ENCODE measurements at regions not wholly inside any gene's neighbourhood (a gene's known extent, or its start where the extent isn't known, plus 50 kb on each side); places are given as distances from the start of the nearest gene placed in this dataset.

DNA sequence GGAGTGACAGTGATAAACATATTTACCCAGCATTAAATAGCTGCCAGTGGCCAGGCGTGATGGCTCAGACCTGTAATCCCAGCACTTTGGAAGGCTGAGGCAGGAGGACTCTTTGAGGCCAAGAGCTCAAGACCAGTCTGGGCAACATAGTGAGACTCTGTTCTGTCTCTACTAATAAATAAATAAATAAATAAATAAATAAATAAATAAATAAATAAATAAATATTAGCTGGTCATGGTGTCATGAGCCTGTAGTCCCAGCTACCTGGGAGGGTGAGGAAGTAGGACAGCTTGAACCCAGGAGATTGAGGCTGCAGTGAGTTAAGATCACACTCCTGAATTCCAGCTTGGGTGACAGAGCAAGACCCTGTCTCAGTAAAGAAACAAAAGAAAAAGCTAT, 384.0 kb upstream of the ADARB2 start (continued):
- TF ChIP-seq, protein P1, sequence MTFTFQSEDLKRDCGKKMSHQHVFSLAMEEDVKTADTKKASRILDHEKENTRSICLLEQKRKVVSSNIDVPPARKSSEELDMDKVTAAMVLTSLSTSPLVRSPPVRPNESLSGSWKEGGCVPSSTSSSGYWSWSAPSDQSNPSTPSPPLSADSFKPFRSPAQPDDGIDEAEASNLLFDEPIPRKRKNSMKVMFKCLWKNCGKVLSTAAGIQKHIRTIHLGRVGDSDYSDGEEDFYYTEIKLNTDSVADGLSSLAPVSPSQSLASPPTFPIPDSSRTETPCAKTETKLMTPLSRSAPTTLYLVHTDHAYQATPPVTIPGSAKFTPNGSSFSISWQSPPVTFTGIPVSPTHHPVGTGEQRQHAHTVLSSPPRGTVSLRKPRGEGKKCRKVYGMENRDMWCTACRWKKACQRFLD (tag by site-specific recombination; IDR thresholded peaks at IDR 0.05) = no peak
- TF ChIP-seq, protein P2, sequence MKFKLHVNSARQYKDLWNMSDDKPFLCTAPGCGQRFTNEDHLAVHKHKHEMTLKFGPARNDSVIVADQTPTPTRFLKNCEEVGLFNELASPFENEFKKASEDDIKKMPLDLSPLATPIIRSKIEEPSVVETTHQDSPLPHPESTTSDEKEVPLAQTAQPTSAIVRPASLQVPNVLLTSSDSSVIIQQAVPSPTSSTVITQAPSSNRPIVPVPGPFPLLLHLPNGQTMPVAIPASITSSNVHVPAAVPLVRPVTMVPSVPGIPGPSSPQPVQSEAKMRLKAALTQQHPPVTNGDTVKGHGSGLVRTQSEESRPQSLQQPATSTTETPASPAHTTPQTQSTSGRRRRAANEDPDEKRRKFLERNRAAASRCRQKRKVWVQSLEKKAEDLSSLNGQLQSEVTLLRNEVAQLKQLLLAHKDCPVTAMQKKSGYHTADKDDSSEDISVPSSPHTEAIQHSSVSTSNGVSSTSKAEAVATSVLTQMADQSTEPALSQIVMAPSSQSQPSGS (tag by site-specific recombination; IDR thresholded peaks at IDR 0.05; ENCODE audit: low read depth) = no peak
- no peak for TF ChIP-seq TRIM28 (IDR thresholded peaks at IDR 0.05; ENCODE audit: borderline replicate concordance, low read length)
- no peak for TF ChIP-seq ZNF585B (tag by site-specific recombination; IDR thresholded peaks at IDR 0.05)
- 0 out of 2 replicates have a peak, but pooled peaks have one; percentile 30 for TF ChIP-seq ZXDB (tag by site-specific recombination; IDR thresholded peaks at IDR 0.05)
- no peak for TF ChIP-seq HOXD13 (CRISPR knock-in tag; IDR thresholded peaks at IDR 0.05; ENCODE audit: borderline replicate concordance)
- TF ChIP-seq ZNF621 (tag by site-specific recombination; IDR thresholded peaks at IDR 0.05) = no peak
- no peak for TF ChIP-seq ZNF549 (tag by site-specific recombination; IDR thresholded peaks at IDR 0.05)
- no peak for TF ChIP-seq ZNF292 (tag by site-specific recombination; IDR thresholded peaks at IDR 0.05; ENCODE audit: borderline replicate concordance, low read depth)
- TF ChIP-seq, protein P3, sequence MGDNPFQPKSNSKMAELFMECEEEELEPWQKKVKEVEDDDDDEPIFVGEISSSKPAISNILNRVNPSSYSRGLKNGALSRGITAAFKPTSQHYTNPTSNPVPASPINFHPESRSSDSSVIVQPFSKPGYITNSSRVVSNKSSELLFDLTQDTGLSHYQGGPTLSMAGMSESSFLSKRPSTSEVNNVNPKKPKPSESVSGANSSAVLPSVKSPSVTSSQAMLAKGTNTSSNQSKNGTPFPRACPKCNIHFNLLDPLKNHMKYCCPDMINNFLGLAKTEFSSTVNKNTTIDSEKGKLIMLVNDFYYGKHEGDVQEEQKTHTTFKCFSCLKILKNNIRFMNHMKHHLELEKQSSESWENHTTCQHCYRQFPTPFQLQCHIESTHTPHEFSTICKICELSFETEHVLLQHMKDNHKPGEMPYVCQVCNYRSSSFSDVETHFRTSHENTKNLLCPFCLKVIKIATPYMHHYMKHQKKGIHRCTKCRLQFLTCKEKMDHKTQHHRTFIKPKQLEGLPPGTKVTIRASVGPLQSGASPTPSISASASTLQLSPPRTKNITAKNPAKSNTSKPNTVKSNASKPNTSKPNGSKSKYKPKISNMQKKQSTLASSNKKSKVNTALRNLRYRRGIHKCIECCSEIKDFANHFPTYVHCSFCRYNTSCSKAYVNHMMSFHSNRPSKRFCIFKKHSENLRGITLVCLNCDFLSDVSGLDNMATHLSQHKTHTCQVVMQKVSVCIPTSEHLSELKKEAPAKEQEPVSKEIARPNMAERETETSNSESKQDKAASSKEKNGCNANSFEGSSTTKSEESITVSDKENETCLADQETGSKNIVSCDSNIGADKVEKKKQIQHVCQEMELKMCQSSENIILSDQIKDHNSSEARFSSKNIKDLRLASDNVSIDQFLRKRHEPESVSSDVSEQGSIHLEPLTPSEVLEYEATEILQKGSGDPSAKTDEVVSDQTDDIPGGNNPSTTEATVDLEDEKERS (tag by site-specific recombination; IDR thresholded peaks at IDR 0.05) = no peak
- TF ChIP-seq ZNF501 (tag by site-specific recombination; IDR thresholded peaks at IDR 0.05) = no peak
- TF ChIP-seq, protein P4, sequence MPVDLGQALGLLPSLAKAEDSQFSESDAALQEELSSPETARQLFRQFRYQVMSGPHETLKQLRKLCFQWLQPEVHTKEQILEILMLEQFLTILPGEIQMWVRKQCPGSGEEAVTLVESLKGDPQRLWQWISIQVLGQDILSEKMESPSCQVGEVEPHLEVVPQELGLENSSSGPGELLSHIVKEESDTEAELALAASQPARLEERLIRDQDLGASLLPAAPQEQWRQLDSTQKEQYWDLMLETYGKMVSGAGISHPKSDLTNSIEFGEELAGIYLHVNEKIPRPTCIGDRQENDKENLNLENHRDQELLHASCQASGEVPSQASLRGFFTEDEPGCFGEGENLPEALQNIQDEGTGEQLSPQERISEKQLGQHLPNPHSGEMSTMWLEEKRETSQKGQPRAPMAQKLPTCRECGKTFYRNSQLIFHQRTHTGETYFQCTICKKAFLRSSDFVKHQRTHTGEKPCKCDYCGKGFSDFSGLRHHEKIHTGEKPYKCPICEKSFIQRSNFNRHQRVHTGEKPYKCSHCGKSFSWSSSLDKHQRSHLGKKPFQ (tag by site-specific recombination; IDR thresholded peaks at IDR 0.05) = no peak
- no peak for TF ChIP-seq ZSCAN23 (tag by site-specific recombination; IDR thresholded peaks at IDR 0.05)
- no peak for TF ChIP-seq ZNF791 (tag by site-specific recombination; IDR thresholded peaks at IDR 0.05)
- TF ChIP-seq, protein P5, sequence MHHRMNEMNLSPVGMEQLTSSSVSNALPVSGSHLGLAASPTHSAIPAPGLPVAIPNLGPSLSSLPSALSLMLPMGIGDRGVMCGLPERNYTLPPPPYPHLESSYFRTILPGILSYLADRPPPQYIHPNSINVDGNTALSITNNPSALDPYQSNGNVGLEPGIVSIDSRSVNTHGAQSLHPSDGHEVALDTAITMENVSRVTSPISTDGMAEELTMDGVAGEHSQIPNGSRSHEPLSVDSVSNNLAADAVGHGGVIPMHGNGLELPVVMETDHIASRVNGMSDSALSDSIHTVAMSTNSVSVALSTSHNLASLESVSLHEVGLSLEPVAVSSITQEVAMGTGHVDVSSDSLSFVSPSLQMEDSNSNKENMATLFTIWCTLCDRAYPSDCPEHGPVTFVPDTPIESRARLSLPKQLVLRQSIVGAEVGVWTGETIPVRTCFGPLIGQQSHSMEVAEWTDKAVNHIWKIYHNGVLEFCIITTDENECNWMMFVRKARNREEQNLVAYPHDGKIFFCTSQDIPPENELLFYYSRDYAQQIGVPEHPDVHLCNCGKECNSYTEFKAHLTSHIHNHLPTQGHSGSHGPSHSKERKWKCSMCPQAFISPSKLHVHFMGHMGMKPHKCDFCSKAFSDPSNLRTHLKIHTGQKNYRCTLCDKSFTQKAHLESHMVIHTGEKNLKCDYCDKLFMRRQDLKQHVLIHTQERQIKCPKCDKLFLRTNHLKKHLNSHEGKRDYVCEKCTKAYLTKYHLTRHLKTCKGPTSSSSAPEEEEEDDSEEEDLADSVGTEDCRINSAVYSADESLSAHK (tag by site-specific recombination; IDR thresholded peaks at IDR 0.05) = no peak
- TF ChIP-seq ZNF623 (tag by site-specific recombination; IDR thresholded peaks at IDR 0.05) = peak; percentile 60
- TF ChIP-seq ZNF169 (tag by site-specific recombination; IDR thresholded peaks at IDR 0.05) = no peak
- no peak for TF ChIP-seq SP3 (tag by site-specific recombination; IDR thresholded peaks at IDR 0.05)
- no peak for TF ChIP-seq KLF1 (tag by site-specific recombination; IDR thresholded peaks at IDR 0.05)
- TF ChIP-seq, protein P6, sequence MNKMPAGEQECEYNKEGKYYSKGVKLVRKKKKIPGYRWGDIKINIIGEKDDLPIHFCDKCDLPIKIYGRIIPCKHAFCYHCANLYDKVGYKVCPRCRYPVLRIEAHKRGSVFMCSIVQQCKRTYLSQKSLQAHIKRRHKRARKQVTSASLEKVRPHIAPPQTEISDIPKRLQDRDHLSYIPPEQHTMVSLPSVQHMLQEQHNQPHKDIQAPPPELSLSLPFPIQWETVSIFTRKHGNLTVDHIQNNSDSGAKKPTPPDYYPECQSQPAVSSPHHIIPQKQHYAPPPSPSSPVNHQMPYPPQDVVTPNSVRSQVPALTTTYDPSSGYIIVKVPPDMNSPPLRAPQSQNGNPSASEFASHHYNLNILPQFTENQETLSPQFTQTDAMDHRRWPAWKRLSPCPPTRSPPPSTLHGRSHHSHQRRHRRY (tag by site-specific recombination; IDR thresholded peaks at IDR 0.05) = no peak
- no peak for TF ChIP-seq EGR2 (tag by site-specific recombination; IDR thresholded peaks at IDR 0.05; ENCODE audit: low read depth)
- no peak for TF ChIP-seq ZNF350 (tag by site-specific recombination; IDR thresholded peaks at IDR 0.05)
- TF ChIP-seq ZNF24 (tag by site-specific recombination; IDR thresholded peaks at IDR 0.05) = no peak
- TF ChIP-seq, protein P7, sequence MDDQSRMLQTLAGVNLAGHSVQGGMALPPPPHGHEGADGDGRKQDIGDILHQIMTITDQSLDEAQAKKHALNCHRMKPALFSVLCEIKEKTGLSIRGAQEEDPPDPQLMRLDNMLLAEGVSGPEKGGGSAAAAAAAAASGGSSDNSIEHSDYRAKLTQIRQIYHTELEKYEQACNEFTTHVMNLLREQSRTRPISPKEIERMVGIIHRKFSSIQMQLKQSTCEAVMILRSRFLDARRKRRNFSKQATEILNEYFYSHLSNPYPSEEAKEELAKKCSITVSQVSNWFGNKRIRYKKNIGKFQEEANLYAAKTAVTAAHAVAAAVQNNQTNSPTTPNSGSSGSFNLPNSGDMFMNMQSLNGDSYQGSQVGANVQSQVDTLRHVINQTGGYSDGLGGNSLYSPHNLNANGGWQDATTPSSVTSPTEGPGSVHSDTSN (CRISPR knock-in tag; IDR thresholded peaks at IDR 0.05) = no peak
- no peak for TF ChIP-seq ZNF473 (tag by site-specific recombination; IDR thresholded peaks at IDR 0.05)
- no peak for TF ChIP-seq ZNF274 (IDR thresholded peaks at IDR 0.05; ENCODE audit: low read length)
- TF ChIP-seq ZNF274 (tag by site-specific recombination; IDR thresholded peaks at IDR 0.05; ENCODE audit: borderline replicate concordance) = no peak
- no peak for TF ChIP-seq ZNF2 (tag by site-specific recombination; IDR thresholded peaks at IDR 0.05)
